NCI-H146 (cell line): ENCODE measurements at regions not wholly inside any gene's neighbourhood (a gene's known extent, or its start where the extent isn't known, plus 50 kb on each side); places are given as distances from the start of the nearest gene placed in this dataset.

ENCODE experiments used
- DNase-seq: peaks from one replicate; lab custom pipeline; 2025; lab: John Stamatoyannopoulos, UW

DNA sequence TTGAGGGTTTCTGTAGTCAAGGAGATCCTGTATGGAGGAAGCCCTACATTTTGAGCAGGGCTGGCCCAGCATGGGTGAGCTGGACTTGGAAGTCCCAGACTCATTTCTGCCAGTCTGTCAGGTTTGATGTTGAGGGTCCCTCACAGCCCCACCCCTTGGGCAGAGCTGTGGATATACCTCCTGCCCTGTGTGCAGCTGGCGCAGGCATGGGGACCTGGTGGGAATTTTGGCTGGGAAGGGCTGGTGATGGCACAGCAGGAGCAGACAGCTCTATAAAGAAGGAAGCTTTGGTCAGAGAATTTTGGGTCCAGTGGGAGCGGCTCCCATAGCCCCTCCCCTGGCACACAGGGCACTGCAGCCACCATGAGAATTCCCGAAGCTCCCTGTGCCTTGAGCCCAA, 482.6 kb downstream of the RPS24 start:
- DNase-seq: no peak

DNA sequence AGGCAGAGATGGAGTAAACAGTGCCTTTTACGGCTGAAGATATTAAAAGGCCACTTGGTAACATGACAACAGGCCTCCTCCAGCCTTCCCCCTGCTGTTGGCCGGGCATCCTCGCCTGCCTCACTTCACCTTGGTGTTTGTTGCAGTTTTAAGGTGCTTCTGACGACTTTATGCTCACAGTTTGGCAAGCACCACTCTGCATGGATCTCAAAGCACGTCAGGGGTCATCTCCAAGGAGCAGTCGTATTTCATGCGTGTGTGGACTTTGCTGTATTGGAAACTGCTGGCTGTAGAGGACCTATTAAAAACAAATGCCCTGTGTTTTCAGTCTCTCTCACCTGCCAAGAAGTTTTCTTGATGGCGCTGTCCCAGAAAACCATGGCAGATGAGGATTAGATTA, 483.1 kb downstream of the RPS24 start:
- no peak for DNase-seq

DNA sequence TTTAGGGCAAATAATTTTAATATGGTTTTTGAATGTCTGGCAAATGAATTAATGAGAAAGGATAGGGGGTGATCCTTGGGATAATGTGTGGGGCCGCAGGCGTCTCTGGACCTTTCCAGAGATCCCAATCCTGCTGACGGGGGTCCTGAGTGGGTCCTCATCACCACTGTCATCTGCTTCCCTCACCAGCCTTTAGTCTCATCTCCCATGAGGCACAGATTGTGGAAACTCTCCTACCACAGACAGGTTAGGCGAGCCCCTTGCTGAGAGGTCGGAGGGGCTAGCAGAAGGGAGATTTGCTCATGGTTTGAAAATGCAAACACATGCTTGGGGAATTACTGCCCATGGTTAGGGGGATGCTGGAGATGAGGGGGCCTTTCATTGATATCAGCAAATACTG, 484.6 kb downstream of the RPS24 start:
- no peak for DNase-seq

DNA sequence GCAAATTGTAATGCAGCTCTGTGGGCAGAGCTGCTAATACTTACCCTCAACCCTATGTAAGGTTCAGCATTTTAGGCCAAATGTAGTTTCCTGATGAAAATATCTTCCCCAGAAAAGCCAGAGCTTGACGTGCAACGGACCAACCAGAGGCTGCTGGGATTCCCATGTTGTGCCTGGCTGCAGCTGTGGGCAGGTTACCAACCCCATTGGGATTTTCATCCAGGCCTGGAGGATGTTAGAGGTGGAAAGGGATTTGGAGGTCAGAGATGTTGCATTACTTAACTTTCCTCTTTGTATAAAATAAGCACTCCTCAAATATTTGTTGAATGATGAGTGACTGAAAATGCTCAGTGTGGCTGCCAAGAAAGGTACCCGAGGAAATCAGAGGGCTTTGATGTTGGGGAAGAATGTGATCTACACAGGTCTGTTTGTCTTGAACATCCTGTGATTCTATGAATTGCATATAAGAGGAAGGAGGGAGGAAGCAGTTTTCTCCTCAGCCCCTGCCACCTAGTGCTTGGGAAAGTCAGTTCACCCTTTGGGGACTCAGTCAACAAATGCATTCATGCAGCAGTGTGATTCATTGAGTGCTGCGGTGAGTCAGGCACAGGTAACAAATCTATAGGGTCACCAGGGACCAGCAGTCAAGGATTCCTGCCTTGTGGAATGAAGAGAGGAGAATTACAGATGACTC, 487.2 kb downstream of the RPS24 start:
- DNase-seq: peak; percentile 69

DNA sequence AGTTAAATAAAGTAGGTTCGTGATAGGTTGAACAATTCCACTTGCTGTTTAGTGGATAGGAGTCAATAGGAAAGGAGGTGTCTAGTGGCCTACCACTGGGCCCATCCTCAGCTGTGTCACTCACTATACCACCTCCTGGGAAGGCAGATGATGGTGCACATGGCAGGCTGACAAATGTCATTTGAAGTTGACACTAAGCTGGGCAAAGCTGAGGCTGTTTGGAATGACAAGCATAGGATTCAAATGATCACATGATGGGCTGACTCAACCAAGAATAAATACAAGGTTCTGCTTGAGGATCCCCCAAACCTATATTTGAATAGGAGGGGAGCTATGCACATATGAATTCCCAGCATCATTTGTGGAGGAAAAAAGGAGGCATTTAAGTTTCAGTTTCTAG, 489.8 kb downstream of the RPS24 start:
- DNase-seq: no peak

DNA sequence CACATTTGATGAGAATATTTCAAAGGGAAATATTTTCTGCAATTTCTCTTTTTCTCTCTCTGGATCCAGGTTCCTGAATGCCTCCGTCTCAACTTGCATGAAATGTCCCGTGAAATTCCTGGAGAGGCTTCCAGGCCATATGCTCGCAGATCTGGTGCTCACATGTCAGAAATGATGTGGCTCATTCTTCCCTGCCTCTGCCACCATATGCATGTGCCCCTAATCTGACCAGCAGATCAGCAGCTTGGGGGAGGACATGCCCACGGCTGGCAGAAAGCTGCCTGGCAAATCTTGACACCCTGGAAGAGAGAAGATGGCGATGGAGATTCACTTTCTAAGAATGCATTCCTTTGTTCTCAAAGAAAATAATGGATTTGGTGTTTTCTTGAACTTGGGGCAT, 490.7 kb downstream of the RPS24 start:
- DNase-seq: no peak

DNA sequence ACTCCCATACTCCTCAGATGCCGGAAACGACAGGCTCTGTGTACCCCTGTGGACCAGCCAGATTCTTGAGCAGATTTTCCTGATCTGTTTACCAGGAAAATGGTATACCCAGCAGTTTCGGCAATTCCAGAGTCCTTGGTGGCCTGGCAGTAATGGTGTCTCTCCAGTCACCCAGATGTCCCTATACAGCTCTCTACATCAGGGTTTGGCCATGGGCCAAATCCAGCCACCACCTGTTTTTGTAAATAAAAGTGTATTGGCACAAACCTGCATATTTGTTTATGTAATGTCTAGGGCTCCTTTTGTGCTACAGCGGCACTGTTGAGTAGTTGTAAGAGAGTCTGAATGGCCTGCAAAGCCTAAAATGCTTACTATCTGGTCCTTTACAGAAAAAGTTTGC, 491.3 kb downstream of the RPS24 start:
- DNase-seq: peak; percentile 83

DNA sequence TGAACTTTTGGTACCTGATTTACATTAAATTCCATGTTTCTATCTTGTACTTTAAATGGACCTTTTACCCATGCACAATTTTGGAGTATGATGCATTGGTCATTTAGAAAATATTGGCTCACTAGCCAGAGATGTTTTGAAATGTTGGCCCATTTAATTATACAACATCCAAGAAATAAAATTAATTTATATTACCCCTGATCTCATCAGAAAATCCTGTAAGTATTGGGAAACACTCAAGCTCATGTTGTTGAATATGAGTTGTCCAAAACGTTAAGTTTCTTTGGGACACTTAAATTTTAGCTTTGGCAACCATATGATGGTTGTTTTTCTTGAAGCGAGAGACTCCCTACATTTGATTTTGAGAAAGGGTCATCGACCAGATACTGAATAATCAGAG, 492.7 kb downstream of the RPS24 start:
- DNase-seq: no peak

DNA sequence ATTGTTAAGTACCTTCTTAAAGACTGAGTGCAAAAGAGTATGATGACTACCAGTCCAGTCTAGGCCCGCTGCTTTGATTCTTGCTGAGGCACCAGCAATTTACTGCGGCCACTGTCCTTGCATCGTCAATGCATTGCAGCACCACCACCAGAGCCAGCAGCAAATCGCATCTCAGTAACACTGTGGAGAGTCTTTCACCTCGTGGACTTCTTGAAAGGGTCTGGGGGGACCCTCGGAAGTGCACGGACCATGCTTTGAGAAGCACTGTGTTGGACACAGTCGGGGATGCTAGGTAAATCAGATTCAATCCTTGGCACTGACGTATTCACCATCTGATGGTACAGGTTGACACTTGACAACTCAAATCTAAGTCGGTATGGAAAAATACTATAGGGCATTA, 493.6 kb downstream of the RPS24 start:
- no peak for DNase-seq

DNA sequence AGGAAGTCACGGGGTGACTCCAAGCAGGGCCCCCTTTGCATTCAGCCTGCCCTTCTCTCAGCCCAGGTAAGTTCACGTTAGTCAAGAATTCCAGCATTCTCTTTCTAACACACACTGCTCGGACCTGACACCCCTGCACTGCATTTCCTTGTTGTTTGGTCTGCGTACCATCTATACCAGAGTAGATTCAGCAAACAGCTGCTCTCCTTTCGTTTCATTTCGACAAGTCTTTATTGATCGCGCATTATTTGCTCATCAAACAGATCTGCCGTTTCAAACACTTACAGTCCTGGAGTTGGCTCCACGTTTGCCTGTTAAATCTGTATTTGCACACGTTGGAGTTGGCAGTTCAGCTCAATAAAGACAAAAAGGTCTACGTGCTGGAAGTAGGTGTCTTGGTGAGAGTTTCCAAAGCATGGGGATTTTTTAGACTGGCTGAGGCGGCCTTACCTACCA, 495.1 kb downstream of the RPS24 start:
- DNase-seq: peak; percentile 99

DNA sequence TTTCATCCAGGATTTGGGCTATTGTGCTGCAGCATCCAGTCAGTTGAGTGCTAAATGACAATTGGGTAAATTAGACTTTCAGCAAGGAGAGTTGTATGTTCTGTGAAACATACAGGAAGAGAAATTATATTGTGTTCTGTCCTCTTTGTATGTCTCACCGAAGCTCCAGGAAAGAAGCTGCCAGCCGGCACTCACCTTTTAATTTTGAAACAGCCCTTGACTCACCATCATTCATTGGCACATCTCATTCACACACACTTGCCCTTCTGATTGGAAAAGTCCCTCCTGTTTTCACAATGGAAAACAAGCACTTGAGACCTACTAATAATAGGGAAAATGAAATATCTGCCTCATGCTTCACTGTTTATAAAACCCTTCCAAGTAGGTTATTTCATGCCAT, 495.6 kb downstream of the RPS24 start:
- peak; percentile 65 for DNase-seq

DNA sequence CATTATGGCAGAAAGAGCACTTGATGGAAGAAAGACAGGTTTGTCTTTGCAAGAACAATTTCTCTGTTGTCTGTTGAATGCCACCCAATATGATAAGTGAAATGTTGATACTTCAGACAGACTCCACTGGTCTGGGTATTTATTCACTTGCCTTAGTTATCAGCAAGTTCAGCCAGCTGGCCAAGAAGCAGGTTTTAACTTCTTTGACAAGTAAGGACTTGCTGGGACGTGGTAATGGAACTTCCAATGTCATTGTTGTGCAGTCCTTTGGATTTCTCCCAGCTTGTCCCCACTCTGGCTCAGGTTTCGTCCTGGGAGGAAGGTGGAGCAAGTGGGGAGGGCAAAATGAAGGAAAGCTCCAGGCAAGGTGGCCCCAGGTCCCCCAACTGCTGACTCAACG, 497.4 kb downstream of the RPS24 start:
- DNase-seq: no peak

DNA sequence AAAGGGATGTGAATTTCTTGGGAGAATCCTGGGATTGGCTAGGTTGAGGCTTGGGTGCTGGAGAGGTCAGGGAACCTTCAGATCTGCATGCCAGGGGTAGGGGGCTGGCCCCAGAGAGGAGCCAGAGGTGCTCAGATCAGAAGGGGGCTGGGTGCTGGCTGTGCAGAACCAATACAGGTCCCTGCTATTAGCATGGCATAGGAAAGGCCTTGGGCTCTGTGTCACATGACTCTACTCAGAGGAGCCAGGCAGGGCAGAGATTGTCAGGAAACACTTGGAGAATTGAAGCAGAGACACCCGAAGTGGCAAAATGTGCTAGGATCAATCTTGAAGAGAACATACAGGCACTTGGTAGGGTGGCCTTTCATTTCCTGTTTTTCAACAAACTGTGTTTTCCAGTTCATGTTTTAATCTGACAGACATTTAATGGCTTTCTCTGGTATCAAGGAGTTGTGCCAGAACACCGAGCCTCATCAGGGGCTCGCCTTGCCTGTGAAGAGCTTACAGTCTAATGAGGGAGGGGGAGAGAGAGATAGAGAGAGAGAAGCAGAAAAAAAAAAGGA, 498.9 kb downstream of the RPS24 start:
- DNase-seq: no peak

DNA sequence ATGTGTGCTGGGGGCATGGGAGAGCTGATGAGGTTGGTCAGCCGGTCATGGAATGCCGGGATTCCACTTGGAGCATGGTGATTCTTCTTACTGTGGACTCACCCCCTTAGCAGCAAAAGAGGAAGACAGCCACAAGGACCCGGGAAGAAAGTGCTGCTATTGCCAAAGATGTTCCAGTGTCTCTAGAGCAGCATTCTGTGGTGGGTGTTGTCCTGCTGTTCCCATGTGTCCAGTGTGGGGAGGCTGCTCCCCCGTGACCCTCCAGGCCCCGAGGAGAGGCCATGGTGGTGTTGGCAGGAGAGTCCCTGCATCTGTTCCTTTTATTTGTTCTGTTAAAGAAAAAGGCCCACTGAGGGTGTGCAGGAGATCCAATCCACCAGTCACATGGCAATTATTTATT, 499.4 kb downstream of the RPS24 start:
- no peak for DNase-seq

DNA sequence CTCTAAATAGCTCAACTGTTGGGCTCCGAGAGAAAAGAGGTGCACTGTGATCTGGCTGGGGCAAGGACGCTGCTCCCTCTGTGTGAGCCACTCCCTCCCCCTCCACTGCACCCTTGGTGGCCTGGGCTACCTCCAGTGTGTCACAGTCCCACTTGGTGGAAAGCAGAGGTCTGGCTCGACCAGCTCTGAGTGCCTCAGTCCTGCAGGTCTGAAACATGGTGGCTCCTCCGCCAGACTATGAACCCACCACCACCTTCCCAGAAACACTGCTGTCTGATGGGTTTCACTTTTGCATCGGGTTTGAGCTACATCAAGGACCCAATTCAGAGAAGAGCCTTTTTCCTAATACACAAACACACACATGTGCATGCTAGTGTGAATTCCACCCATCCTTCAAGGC, 500.1 kb downstream of the RPS24 start:
- DNase-seq: no peak

DNA sequence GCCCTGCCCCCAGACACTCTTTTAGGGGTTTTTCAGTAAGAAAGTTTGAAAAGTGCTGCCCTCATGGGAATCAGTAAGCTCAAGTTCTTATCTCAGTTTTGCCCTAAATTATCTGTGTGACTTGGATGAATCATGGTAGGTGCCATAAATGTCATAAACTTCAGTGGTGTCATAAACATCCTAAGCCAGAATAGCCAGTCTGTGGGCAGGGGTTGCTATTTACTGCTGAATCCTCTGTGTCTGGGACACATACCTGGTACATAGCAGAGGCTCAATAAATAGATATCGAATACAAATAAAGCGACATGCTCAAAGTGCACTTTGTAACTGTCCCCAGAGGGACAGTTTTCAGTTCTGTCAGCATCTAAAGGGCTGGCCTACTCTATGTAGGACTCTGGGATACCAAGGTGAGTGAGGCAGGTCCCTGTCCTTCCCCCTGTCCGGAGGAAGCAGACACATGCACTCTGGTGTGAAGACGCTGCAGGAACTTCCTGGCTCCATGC, 502.1 kb downstream of the RPS24 start:
- DNase-seq: no peak

DNA sequence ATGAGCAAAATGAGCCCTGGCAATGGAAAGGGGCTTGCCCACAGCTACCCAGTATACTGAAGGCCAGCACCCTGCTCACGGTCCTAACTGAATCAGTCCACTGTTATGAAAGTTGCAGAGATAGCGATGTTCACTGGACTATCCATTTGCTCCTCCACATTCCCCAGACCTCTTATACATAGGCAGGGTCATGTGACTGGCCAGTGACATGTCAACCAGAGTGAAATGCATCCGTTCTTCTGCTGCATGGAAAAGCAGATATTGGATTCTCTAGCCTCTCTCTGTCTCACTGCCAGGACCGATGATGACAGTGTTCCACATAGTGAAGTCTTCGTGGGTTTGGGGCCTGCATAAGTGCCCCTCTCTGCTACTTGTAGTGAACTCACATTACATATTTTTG, 503.4 kb downstream of the RPS24 start:
- DNase-seq: no peak

DNA sequence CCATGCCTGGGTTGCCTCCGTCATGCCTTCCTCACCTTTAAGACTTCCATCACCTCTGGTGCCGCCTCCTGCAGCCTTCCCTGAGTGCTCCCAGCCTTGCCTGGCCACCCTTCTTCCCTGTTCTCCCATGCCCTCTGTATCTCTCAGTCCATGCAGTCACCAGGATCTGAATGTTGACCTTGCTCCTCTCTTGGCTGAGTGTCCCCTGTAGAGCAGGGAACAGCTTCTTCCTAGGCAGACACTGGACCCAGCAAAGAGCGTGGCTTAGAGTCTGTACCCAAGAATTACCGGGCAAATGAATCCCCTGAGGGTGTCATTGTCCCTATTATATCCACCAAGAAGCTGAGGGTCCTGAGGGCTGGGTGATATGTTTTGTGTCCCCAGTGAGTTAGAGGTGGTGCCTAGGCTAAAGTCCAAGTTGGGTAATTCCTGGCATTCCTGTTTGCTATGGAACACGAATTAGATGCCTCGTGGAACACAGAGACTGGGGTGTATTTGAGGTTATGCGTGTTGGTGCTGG, 505.6 kb downstream of the RPS24 start:
- no peak for DNase-seq

DNA sequence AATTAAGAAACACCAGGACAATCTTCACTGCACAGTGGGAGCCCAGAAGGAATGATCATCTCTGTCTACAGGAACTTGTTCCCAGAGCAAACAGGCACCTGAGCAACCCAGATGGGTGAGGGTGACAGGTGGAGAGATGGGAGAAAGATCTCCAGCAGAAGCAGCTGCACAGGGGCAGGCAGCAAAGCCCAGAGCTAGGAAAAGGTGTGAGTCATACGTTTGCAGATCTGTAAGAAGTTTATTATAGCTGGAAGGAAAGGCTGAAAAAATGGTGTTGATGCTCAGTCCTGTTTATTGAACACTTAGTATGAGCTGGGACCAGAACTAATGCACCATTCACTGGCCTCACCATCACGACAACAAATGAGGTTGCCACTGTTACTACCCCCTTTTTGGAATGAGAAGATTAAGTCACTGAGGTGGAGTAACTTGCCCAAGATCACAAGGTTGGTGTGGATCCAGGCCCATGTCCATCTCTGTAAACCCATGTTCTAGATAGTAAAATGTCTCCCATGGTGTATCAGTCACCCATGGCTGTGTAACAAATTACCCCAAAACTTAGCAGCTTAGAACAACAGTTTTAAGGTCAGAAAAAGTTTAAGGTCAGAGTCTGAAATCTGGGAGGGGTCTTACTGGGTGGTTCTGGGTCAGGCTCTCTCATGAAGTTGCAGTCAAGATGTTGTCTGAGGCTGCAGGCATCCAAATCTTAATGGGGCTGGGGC, 506.9 kb downstream of the RPS24 start:
- DNase-seq: peak; percentile 57

DNA sequence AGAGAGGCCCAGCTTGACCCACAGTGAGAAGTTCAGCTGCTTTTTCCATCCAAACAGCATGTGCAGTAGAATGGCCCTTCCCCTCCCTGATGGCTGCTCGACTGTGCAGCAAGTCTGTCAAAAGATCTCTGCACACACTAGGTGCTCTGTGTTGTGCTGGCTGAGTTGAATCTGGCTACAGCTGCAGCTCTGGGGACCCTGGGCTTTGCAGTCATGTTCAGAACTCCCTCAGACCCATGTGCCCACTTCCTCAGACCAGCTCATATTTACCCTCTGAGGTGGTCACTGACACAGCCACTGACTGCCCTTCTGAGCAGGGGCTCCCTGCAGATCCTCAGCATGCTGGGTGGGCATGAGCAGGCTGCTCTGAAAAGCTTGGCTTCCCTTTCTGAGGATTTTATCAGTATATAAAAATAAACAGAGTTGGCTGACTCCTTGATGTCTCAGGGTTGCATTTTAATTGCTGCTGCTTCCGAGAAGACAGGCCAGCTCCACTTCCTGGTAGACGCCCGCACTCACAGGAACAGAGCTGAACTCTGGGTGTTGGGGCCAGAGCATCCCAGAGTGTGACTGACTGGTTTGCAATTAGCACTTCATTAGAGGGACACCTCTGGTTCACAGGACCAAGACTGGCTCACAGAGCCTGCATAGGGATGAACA, 507.9 kb downstream of the RPS24 start:
- DNase-seq: no peak

DNA sequence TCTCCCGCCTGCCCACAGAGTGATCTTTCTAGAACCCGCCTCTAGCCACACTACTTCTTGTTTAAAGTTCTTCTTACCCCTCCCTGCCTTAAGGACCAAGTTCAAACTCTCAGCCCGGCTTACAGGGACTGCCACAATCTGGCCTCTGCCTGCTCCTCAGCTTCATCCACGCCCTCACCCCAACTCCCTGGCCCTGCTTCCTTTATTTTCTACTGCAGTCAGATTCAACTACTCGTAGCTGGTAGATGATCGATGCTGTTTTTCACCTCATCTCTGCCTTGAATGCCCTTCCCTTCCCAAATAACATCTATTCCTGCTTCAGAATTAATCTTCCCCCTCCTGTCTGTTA, 508.5 kb downstream of the RPS24 start:
- no peak for DNase-seq

DNA sequence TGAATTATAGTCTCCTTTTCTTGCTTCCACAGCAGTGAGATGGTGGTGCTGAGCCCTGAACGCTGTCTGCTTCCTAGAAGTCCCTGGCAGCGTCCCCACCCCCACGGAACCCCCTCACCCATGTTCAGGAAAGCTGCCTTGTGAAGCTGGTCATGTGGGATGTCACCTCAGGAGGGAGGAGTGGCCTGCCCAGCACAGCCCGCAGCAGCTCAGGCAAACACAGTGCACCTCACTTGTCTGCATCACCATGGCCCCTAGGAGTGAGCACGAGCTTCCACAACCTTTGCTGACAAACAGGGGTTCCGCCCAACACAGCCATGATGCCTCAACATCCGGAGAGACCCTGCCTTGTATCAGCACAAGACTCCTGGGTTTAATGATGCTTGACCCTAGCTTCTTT, 508.9 kb downstream of the RPS24 start:
- DNase-seq: no peak
